ENCODE measurements at regions not wholly inside any gene's neighbourhood (a gene's known extent, or its start where the extent isn't known, plus 50 kb on each side); places are given as distances from the start of the nearest gene placed in this dataset.

- no peak for DNase-seq
- Histone ChIP-seq H3K27me3 (ENCODE audit: control insufficient read depth, insufficient read depth, low read length) (no peaks in the 10 kb centered on the region), H3K4me3 (ENCODE audit: insufficient read depth, low read depth, low read length) (no peak overlapping the region), H3K36me3 (replicated peaks; ENCODE audit: control insufficient read depth, insufficient read depth, low read length) (no peaks in the 10 kb centered on the region)
These were observed 58.3 kb downstream of the C11orf87 start for GRCh38 chr11:109480251-109480650.

DNA sequence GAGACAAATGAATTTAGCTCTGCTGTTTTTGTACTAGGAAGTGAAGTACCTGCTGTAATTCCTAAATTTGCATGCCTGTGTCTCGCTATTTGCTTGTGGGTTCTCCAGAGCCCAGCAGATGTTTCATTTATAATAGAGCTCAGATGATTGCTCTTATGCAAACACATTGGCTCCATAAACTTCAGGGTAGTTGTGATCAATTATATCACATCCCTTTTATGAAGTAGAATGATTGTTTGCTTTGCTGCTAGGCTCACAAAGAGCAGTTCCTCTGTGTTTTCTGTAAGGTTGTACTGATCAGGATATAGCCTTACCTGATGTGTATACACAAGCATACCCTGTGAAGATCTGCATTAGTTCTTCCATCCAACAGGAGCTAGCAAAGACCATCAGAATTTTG is 64.1 kb downstream of the C11orf87 start:
- Histone ChIP-seq H3K27me3 (ENCODE audit: control insufficient read depth, insufficient read depth, low read length) (no peaks in the 10 kb centered on the region), H3K36me3 (replicated peaks; ENCODE audit: control insufficient read depth, insufficient read depth, low read length) (no peaks in the 10 kb centered on the region), H3K4me3 (ENCODE audit: insufficient read depth, low read depth, low read length) (no peak overlapping the region)
- no peak for DNase-seq

DNA sequence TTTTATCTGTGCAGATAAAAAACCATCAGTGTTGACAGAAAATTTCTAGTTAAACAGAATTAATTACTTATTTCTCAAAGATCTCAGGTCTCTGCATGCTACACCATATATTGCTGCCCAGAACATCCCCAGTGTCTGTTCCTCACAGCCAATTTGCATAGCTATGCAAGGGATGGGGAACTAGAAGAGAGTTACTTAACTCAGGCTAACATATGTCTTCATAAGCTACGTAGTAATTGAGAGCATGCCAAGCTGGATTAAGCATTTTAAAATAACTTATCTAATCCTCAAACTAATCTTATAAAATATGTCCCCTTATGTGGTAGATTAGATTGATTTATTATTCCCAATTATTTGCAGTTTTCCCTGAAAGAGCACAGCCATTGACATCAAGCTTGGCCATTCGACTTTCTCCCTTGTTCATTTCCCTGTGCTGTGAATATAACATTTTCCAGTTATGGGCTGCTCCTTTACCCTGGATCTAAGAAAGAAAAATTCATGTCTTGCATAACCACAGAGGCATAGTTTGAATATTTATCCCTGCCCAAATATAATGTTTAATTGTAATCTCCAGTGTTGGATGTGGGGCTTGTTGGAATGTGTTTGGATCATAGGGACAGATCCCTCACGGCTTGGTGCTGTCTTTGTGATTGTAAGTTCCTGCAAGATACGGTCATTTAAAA is 69.1 kb downstream of the C11orf87 start:
- no peak for DNase-seq
- no peaks in the 10 kb centered on the region for H3K27me3 ChIP-seq (ENCODE audit: control insufficient read depth, insufficient read depth, low read length)
- no peak overlapping the region for H3K4me3 ChIP-seq (ENCODE audit: insufficient read depth, low read depth, low read length)
- H3K36me3 ChIP-seq (replicated peaks; ENCODE audit: control insufficient read depth, insufficient read depth, low read length) = no peaks in the 10 kb centered on the region

GRCh38 chr11:109506115-109506514 is 84.1 kb downstream of the C11orf87 start:
- Histone ChIP-seq H3K27me3 (ENCODE audit: control insufficient read depth, insufficient read depth, low read length) (no peaks in the 10 kb centered on the region), H3K36me3 (replicated peaks; ENCODE audit: control insufficient read depth, insufficient read depth, low read length) (no peaks in the 10 kb centered on the region), H3K4me3 (ENCODE audit: insufficient read depth, low read depth, low read length) (no peak overlapping the region)
- no peak for DNase-seq

DNA sequence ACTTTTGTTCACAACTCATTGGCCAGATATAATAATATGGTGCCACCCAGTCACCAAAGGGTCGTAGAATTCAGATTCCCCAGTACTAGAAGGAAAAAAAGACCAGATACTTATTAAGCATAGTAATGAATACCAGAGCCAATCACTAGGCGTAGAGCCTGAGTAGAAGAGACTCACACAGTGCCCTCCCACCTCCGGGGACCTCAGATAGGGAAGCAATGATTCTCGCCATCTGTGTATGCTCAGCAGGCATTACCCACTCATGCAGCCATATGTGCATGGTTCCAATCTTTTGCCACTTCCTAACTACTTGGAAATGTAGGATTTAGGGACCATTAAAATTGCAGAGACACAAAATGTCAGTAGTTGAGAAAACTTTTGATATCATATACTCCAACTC is 85.3 kb downstream of the C11orf87 start:
- DNase-seq = no peak
- Histone ChIP-seq H3K27me3 (ENCODE audit: control insufficient read depth, insufficient read depth, low read length) (no peaks in the 10 kb centered on the region), H3K36me3 (replicated peaks; ENCODE audit: control insufficient read depth, insufficient read depth, low read length) (no peaks in the 10 kb centered on the region), H3K4me3 (ENCODE audit: insufficient read depth, low read depth, low read length) (no peak overlapping the region)

DNA sequence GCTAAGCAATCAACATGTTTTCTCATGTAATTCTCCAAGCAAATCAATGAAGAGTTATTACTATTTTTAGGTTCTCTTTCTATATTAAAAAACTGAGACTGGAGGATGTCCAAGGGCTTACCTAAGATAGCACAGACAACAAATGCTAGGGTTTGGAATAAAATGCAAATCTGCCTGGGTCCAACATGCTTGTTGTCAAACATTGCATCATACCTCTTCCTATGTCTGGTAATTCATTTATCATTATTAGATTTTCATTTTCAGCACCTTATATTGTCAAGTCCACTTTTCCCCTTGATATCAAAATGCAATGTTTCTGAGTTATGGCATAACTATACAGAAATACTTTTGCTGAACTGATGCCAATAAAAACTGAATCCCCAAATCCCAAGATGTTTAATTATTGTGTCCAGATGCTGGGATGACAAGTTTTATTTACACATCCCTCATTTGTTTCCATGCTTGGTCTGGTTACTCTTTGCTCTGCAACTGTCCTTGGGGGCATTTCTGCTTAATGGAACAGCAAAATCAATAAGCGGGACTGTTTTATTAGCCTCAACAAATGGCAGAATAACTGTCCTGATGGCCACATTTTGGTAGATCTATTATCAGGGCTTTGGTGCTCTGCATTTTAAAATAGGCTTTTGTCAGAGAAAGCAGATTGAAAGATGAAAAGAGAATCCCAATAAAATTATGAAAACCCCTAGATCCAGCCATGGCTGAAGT is 86.0 kb downstream of the C11orf87 start:
- no peak for DNase-seq
- Histone ChIP-seq H3K27me3 (ENCODE audit: control insufficient read depth, insufficient read depth, low read length) (no peaks in the 10 kb centered on the region), H3K4me3 (ENCODE audit: insufficient read depth, low read depth, low read length) (no peak overlapping the region), H3K36me3 (replicated peaks; ENCODE audit: control insufficient read depth, insufficient read depth, low read length) (no peaks in the 10 kb centered on the region)

GRCh38 chr11:109508943-109509342 is 87.0 kb downstream of the C11orf87 start:
- H3K27me3 ChIP-seq (ENCODE audit: control insufficient read depth, insufficient read depth, low read length) = no peaks in the 10 kb centered on the region

DNA sequence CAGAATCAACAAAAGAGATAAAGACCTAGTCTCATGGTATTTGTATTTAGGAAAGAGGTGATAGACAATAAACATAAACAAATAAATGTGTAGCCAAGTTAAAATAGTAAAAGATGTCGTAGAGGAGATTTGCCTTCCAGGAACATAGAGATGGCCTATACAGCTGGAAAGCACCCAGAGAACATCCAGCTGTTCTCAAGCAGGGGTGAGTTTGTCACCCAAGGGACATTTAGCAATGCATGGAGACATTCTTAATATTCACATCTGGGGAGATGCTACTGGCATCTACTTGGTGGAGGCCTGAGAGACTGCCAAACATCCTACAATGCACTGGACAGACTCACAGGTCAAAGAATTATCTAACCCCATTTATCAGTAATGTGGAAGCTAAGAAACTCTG is 88.3 kb downstream of the C11orf87 start:
- no peaks in the 10 kb centered on the region for H3K36me3 ChIP-seq (replicated peaks; ENCODE audit: control insufficient read depth, insufficient read depth, low read length)

More at GRCh38 chr11:109508943-109509342, 87.0 kb downstream of the C11orf87 start:
- no peaks in the 10 kb centered on the region for H3K36me3 ChIP-seq (replicated peaks; ENCODE audit: control insufficient read depth, insufficient read depth, low read length)
- no peak overlapping the region for H3K4me3 ChIP-seq (ENCODE audit: insufficient read depth, low read depth, low read length)
- DNase-seq = no peak

GRCh38 chr11:109511598-109511997 is 89.6 kb downstream of the C11orf87 start:
- H3K36me3 ChIP-seq (replicated peaks; ENCODE audit: control insufficient read depth, insufficient read depth, low read length) = no peaks in the 10 kb centered on the region
- no peaks in the 10 kb centered on the region for H3K27me3 ChIP-seq (ENCODE audit: control insufficient read depth, insufficient read depth, low read length)
- DNase-seq = no peak
- no peak overlapping the region for H3K4me3 ChIP-seq (ENCODE audit: insufficient read depth, low read depth, low read length)

More for the DNA sequence above, 88.3 kb downstream of the C11orf87 start:
- Histone ChIP-seq H3K4me3 (ENCODE audit: insufficient read depth, low read depth, low read length) (no peak overlapping the region), H3K27me3 (ENCODE audit: control insufficient read depth, insufficient read depth, low read length) (no peaks in the 10 kb centered on the region)
- DNase-seq = no peak

DNA sequence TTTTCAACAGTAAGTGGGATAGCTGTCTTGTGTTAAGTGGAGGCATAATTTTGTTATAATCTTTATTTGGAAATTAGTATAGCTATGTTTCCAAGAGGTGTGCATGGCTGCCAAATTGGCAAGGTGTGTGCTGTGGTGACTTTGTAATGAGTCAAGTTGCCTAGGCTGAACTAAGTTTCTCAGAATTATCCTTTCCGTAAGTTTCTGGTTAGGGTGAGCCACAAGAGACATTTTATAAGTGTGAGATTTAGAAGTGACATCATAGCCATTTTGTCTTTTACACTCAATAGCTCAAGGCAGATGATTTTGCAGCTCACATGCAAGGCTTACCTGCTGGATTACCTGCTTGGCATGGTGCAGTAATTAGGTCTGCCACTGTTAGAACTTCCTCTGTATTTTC is 90.3 kb downstream of the C11orf87 start:
- DNase-seq = no peak
- H3K27me3 ChIP-seq (ENCODE audit: control insufficient read depth, insufficient read depth, low read length) = no peaks in the 10 kb centered on the region
- no peaks in the 10 kb centered on the region for H3K36me3 ChIP-seq (replicated peaks; ENCODE audit: control insufficient read depth, insufficient read depth, low read length)
- H3K4me3 ChIP-seq (ENCODE audit: insufficient read depth, low read depth, low read length) = no peak overlapping the region

DNA sequence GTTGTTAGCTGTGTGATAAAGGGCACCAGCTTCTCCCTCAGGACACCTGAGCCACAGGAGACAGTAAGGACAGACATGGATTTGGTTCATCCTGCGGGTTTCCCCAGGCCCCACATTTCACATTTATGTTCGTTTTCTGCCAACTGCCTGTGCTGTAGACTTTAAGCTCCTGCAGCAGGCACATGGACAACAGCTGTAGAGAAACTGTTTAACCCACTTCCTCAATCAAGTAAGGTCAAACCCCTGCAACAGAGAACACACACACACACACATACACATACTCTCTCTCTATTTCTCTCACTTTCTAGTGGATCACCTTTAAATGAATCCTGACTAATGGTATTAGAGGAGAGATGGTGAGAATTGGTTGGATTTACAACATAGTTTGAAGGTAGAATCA is 90.7 kb downstream of the C11orf87 start:
- Histone ChIP-seq H3K36me3 (replicated peaks; ENCODE audit: control insufficient read depth, insufficient read depth, low read length) (no peaks in the 10 kb centered on the region), H3K4me3 (ENCODE audit: insufficient read depth, low read depth, low read length) (no peak overlapping the region), H3K27me3 (ENCODE audit: control insufficient read depth, insufficient read depth, low read length) (no peaks in the 10 kb centered on the region)
- no peak for DNase-seq

GRCh38 chr11:109514313-109515018 is 92.5 kb downstream of the C11orf87 start:
- no peaks in the 10 kb centered on the region for H3K27me3 ChIP-seq (ENCODE audit: control insufficient read depth, insufficient read depth, low read length)

GRCh38 chr11:109519253-109519652 is 97.3 kb downstream of the C11orf87 start:
- Histone ChIP-seq H3K4me3 (ENCODE audit: insufficient read depth, low read depth, low read length) (no peak overlapping the region), H3K27me3 (ENCODE audit: control insufficient read depth, insufficient read depth, low read length) (no peaks in the 10 kb centered on the region), H3K36me3 (replicated peaks; ENCODE audit: control insufficient read depth, insufficient read depth, low read length) (no peaks in the 10 kb centered on the region)
- DNase-seq = no peak

More at GRCh38 chr11:109514313-109515018, 92.5 kb downstream of the C11orf87 start:
- no peak for DNase-seq
- Histone ChIP-seq H3K36me3 (replicated peaks; ENCODE audit: control insufficient read depth, insufficient read depth, low read length) (no peaks in the 10 kb centered on the region), H3K4me3 (ENCODE audit: insufficient read depth, low read depth, low read length) (no peak overlapping the region)

DNA sequence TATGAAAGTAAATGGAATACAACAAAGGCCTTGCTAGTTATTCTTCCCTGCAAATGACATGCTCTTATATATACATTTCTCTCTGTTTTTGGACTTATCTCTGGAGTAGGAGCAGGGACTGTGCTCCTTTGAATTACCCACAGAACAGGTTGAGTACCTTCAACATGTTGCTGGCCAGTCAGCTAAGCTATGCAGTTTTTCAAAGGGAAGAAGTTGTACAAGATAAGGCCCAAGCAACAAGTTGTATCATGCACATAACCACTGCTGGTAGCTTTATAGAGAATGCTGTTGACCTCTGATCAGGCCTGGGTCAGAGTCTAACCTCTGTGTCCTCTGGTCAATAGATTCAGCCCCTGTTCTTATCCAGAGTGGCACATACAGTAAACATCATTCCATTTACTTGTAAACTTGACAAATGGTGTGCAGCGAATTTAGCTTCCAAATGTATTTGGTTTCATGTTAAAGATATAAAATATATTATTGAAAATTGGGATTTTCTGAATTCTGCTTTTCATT is 99.6 kb downstream of the C11orf87 start:
- H3K4me3 ChIP-seq (ENCODE audit: insufficient read depth, low read depth, low read length) = no peak overlapping the region
- no peak for DNase-seq
- H3K27me3 ChIP-seq (ENCODE audit: control insufficient read depth, insufficient read depth, low read length) = no peaks in the 10 kb centered on the region
- H3K36me3 ChIP-seq (replicated peaks; ENCODE audit: control insufficient read depth, insufficient read depth, low read length) = no peaks in the 10 kb centered on the region

All from H7 (cell line).